ENCODE measurements at regions not wholly inside any gene's neighbourhood (a gene's known extent, or its start where the extent isn't known, plus 50 kb on each side); places are given as distances from the start of the nearest gene placed in this dataset.

DNA sequence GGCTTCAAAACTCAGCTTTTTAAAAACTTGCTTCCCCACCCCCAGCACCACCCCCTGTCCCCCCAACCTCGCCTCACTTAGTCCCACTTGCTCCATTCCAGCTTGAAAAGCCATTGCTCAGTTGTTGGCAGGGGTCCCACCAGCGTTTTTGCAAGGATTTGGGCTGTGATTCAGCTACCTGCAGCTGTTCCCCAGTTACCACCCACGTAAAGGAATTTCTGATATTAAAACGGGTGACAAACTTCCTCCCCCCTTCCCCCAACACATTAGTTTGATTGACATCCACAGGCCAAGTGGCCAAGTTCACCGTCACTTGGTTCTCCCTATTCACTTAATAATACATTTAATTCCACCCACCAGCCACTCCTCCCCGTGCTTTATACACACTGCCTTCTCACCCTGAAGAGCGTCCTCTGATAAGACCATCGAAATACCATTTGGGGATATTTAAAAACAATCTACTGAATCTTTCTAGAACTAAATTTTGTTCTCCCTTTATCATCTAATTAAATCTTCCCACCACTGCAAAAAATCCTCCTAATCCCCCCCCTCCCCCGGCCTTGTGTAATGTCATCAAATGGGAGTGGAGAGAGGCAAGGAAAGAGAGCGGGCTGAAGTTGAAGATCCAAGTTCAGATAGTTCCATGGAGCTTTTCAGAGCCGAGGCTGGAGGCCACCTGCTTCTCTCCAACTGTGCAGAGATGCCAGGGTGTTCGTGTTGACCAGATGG is 55.1 kb downstream of the SOX9 start:
- intact Hi-C loops (cut with DNase I) = no loop called here
- DNase-seq (no peak), ATAC-seq (peak in 1 of 2 donors; percentile 32)
- TF ChIP-seq, protein P1, sequence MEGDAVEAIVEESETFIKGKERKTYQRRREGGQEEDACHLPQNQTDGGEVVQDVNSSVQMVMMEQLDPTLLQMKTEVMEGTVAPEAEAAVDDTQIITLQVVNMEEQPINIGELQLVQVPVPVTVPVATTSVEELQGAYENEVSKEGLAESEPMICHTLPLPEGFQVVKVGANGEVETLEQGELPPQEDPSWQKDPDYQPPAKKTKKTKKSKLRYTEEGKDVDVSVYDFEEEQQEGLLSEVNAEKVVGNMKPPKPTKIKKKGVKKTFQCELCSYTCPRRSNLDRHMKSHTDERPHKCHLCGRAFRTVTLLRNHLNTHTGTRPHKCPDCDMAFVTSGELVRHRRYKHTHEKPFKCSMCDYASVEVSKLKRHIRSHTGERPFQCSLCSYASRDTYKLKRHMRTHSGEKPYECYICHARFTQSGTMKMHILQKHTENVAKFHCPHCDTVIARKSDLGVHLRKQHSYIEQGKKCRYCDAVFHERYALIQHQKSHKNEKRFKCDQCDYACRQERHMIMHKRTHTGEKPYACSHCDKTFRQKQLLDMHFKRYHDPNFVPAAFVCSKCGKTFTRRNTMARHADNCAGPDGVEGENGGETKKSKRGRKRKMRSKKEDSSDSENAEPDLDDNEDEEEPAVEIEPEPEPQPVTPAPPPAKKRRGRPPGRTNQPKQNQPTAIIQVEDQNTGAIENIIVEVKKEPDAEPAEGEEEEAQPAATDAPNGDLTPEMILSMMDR (IDR thresholded peaks at IDR 0.05) = no peak
- no peak overlapping the region for H3K4me3 ChIP-seq
- H3K27me3 ChIP-seq (ENCODE audit: low read depth) = no peaks in the 10 kb centered on the region
- H3K4me1 ChIP-seq = no peaks in the 10 kb centered on the region
- H3K36me3 ChIP-seq = no peaks in the 10 kb centered on the region
- H3K27ac ChIP-seq = no peak overlapping the region
- H3K9me3 ChIP-seq = no peaks in the 10 kb centered on the region

DNA sequence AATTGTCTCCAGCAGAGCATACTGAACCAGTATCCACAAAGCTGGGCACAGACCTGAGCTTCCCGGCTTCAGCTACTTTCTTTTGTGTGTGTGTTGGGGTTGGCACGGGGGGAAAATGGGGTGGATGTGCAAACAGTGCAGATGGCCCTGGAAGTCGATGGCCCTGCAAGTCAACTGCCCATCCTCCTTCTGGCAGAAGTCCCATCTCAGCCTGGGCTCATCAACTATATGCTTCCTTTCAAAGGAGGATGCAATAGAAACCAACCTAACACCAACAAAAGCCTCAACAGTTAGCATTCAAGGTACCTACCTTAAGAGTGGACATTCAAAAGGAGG is 55.7 kb downstream of the SOX9 start:
- H3K9me3 ChIP-seq = no peaks in the 10 kb centered on the region
- H3K27me3 ChIP-seq (ENCODE audit: low read depth) = no peaks in the 10 kb centered on the region
- DNase-seq (no peak), ATAC-seq (no peak)
- TF ChIP-seq, protein P1 (IDR thresholded peaks at IDR 0.05) = no peak
- no peak overlapping the region for H3K4me3 ChIP-seq
- H3K36me3 ChIP-seq = no peaks in the 10 kb centered on the region
- H3K4me1 ChIP-seq = no peaks in the 10 kb centered on the region
- intact Hi-C loops (cut with DNase I) = no loop called here
- H3K27ac ChIP-seq = no peak overlapping the region

DNA sequence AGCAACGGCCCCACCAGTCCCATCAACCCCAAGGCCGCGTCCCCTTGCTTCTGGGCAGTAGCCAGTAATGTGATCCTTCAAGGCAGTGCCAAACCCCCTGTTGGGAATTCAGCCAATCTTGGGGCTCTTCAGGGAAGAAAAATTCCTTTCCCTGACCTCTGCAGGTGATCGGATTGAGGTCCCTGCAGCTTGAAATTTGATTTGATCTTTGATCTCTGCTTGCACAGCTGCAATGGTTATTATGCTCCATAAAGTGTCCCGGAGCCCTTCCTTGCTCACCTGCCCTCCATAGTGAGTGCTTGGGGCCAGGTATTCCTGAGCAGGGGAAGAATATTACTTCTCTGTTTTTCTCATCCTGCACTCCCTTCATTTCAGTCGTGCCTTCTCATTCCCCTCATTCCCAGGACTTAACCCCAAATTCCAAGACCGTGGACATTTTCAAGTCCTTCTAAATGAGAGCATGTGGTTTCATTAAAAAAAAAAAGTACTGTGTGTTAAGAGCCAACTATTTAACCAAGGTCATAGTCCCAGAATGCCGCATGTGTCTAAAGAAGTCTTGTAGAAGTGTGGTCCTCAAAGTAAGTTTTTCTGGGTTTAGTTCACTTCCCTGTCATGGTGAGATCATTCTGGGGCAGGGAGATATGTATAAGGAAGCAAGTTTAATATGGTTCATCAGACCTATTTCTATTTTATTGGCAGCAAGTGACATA is 56.3 kb downstream of the SOX9 start:
- no peak for ATAC-seq
- intact Hi-C loops (cut with DNase I) = no loop called here
- TF ChIP-seq, protein P1 (IDR thresholded peaks at IDR 0.05) = no peak

DNA sequence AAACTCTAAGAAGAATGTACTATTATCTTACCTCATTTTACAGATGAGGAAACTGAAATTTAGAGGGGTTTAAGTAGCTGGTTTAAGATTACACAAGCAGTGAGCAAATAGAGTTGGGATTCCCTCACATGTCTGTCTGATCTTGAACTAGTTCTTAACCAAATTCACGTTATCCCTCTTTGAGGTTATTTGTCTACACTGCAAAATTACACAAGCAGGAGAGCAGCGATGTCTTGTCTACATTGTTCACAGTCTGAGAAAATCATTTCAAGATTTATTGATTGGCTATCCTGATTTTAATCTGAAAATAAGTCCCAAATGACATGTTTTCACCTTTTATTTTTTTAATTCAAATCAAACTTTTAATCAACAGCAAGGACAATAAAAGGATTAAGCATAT is 56.9 kb downstream of the SOX9 start:
- Histone ChIP-seq H3K4me3 (no peak overlapping the region), H3K27me3 (ENCODE audit: low read depth) (no peaks in the 10 kb centered on the region), H3K9me3 (no peaks in the 10 kb centered on the region), H3K36me3 (no peaks in the 10 kb centered on the region), H3K4me1 (no peaks in the 10 kb centered on the region), H3K27ac (no peak overlapping the region)
- DNase-seq (no peak), ATAC-seq (no peak)
- intact Hi-C loops (cut with DNase I) = no loop called here
- TF ChIP-seq, protein P1 (IDR thresholded peaks at IDR 0.05) = no peak

More for the DNA sequence above, 56.3 kb downstream of the SOX9 start:
- Histone ChIP-seq H3K36me3 (no peaks in the 10 kb centered on the region), H3K27me3 (ENCODE audit: low read depth) (no peaks in the 10 kb centered on the region), H3K4me3 (no peak overlapping the region), H3K27ac (no peak overlapping the region), H3K9me3 (no peaks in the 10 kb centered on the region), H3K4me1 (no peaks in the 10 kb centered on the region)
- no peak for DNase-seq

DNA sequence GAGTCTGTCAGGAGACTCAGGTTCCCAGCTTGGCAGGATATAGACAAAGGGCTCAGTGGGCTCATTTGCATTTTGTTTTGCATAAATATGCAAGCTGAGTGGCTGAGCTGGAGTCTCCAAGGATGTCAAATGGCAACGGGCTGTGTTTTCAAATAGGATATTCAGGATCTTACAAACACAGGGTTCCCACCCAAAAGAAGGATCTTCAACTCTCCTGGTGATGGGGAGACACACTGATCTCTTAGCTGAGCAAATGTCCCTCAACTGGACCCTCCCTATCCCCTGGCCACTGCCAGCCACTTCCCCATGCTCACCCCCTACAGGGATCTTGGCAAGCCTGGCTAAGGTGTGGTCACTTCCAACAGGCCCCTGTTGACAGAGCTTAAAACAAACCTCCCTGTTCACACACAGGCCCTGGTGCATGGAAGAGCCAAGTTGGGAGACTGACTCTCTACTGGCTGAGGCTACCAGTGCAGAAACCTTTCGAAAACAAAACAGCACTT is 61.6 kb downstream of the SOX9 start:
- H3K36me3 ChIP-seq = no peaks in the 10 kb centered on the region
- no peak for DNase-seq
- no peaks in the 10 kb centered on the region for H3K9me3 ChIP-seq
- TF ChIP-seq, protein P1 (IDR thresholded peaks at IDR 0.05) = no peak
- H3K4me3 ChIP-seq = no peak overlapping the region
- no peak overlapping the region for H3K27ac ChIP-seq
- H3K27me3 ChIP-seq (ENCODE audit: low read depth) = no peaks in the 10 kb centered on the region
- H3K4me1 ChIP-seq = no peaks in the 10 kb centered on the region
- intact Hi-C loops (cut with DNase I) = no loop called here
- ATAC-seq = no peak
